SJSA1 (cell line): ENCODE measurements at regions not wholly inside any gene's neighbourhood (a gene's known extent, or its start where the extent isn't known, plus 50 kb on each side); places are given as distances from the start of the nearest gene placed in this dataset.

ENCODE experiments used
- DNase-seq, 2 experiments: peaks; one replicate each; pipeline ENCODE4 v3.0.0-alpha.2; 2015 to 2020; ENCODE audit warnings: low spot score in 2 of 2, low read depth in 1 of 2
- H3K27ac ChIP-seq: fragments of 250-450 bp; sonication (Bioruptor Pico); 2 replicates; pipeline ENCODE4 v1.5.1; 2020; ENCODE audit warnings: mild to moderate bottlenecking, moderate library complexity
- H3K27me3 ChIP-seq: fragments of 250-450 bp; sonication (Bioruptor Pico); replicated peaks from 2 replicates; pipeline ENCODE4 v1.5.1; 2020; ENCODE audit warnings: mild to moderate bottlenecking, moderate library complexity
- H3K36me3 ChIP-seq: fragments of 250-450 bp; sonication (Bioruptor Pico); 2 replicates; pipeline ENCODE4 v1.5.1; 2020; ENCODE audit warnings: mild to moderate bottlenecking
- H3K4me1 ChIP-seq: fragments of 250-450 bp; sonication (Bioruptor Pico); replicated peaks from 2 replicates; pipeline ENCODE4 v1.6.1; 2021; ENCODE audit warnings: mild to moderate bottlenecking
- H3K4me3 ChIP-seq: fragments of 250-450 bp; sonication (Bioruptor Pico); 2 replicates; pipeline ENCODE4 v1.5.1; 2020; ENCODE audit warnings: mild to moderate bottlenecking
- H3K9me3 ChIP-seq: fragments of 250-450 bp; sonication (Bioruptor Pico); replicated peaks from 2 replicates; pipeline ENCODE4 v1.5.1; 2020; ENCODE audit warnings: mild to moderate bottlenecking

- Histone ChIP-seq H3K27me3 (no peaks in the 10 kb centered on the region), H3K4me1 (no peaks in the 10 kb centered on the region), H3K4me3 (no peak overlapping the region), H3K9me3 (no peaks in the 10 kb centered on the region), H3K36me3 (no peaks in the 10 kb centered on the region), H3K27ac (no peak overlapping the region)
- no peak for DNase-seq
These were observed 96.7 kb downstream of the CAVIN4 start for GRCh38 chr9:100674419-100675122.

DNA sequence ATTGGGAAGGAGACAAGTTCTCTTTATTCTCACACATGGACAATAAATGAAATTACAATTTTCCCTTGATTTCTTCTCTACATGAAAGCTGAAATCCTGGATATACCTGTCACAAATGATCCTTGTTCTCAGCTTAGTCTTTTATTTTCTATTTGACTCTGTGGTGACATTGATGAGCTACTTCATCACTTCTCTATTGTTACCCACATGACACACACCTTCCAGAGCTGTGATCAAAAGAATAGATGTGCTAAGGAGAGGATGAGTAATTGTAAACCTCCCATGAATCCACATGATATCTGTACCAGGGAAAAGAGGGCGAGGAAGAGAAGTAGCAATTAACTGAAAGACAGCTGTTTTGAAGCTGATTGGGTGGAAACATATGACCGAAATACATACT, 102.0 kb downstream of the CAVIN4 start:
- H3K27ac ChIP-seq: no peak overlapping the region
- no peaks in the 10 kb centered on the region for H3K36me3 ChIP-seq
- no peak overlapping the region for H3K4me3 ChIP-seq
- no peak for DNase-seq
- H3K27me3 ChIP-seq: no peaks in the 10 kb centered on the region
- no peaks in the 10 kb centered on the region for H3K4me1 ChIP-seq
- no peaks in the 10 kb centered on the region for H3K9me3 ChIP-seq

DNA sequence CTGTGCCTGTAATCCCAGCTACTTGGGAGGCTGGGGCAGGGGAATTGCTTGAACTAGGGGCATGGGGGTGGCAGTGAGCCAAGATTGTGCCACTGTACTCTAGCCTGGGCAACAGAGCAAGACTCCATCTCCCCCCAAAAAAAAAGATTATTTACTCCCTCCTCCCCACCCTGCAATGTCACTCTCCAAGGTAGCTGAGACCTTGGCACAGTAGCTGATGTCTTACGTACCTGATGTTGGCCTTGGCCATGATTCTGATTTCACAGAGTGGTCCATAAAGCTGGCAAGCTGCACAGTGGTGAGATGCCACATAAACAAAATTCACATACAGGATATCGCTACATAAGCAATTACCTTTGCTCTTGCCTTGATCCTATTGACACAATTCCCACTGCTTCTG, 108.5 kb downstream of the CAVIN4 start:
- no peak overlapping the region for H3K27ac ChIP-seq
- no peaks in the 10 kb centered on the region for H3K4me1 ChIP-seq
- no peak for DNase-seq
- H3K36me3 ChIP-seq: no peaks in the 10 kb centered on the region
- no peaks in the 10 kb centered on the region for H3K27me3 ChIP-seq
- no peak overlapping the region for H3K4me3 ChIP-seq
- no peaks in the 10 kb centered on the region for H3K9me3 ChIP-seq

DNA sequence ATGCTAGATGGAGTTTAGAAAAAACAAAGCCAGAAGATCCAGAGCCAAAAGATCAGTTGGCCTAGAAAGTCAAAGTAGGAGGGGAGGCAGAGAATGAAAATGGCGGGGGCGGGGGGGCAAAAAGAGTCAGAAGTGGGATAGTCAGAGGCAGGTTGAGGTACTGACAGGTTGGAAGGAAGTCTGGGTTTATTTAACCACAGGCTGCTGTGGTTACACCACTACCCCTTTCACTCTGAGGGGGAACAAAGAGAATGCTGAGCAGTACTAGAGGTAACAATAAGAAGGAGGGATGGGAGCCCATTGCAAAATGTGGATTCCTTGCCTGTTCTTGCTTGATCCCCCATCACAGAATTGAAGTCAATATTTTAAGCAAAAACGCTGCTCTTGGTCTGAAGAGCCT, 111.8 kb downstream of the CAVIN4 start:
- H3K4me3 ChIP-seq: no peak overlapping the region
- H3K9me3 ChIP-seq: no peaks in the 10 kb centered on the region
- H3K36me3 ChIP-seq: no peaks in the 10 kb centered on the region
- no peaks in the 10 kb centered on the region for H3K27me3 ChIP-seq
- no peak for DNase-seq
- no peak overlapping the region for H3K27ac ChIP-seq
- no peaks in the 10 kb centered on the region for H3K4me1 ChIP-seq

GRCh38 chr9:100690438-100690837, 112.6 kb downstream of the CAVIN4 start:
- Histone ChIP-seq H3K4me1 (no peaks in the 10 kb centered on the region), H3K4me3 (no peak overlapping the region), H3K9me3 (no peaks in the 10 kb centered on the region), H3K27me3 (no peaks in the 10 kb centered on the region), H3K36me3 (no peaks in the 10 kb centered on the region), H3K27ac (no peak overlapping the region)
- DNase-seq: no peak

DNA sequence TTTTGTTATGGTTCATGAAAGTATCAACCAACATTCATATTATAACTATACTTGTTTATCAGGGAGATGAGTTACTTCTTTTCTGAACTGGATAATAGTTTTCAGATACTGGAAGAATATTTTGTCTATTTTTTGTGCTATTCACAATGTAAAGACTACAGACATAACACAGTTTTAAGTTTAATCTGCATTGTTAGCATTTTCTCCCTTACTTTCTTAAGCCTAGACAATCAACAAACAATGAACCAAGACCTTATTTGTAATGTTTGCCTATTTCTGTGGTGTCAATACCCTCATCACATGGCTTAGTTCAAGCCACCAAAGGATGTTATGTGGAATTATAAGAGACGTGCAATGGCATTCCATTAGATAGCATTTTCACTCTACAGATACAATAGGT, 119.5 kb downstream of the CAVIN4 start:
- Histone ChIP-seq H3K4me1 (no peaks in the 10 kb centered on the region), H3K4me3 (no peak overlapping the region)

DNA sequence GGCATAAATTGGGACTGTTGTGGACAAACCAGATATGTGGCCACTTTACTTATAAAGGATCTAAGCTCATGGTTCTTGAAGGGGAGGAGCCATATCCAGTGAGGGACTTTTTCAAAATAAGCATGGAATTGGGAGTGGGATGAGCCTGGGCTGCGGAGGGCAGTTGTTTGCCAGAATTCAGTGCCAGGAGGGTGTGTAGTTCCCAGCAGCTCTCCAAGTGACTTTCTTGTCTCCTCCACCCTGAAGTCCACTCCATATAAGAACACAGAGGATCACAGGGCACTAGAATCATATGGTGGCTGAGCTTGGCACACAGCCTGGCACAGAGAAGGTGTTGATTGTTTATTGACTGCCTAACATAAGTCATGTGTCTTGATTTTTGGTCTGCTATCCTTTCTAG, 121.1 kb downstream of the CAVIN4 start:
- H3K27me3 ChIP-seq: no peaks in the 10 kb centered on the region
- H3K4me1 ChIP-seq: no peaks in the 10 kb centered on the region
- no peak overlapping the region for H3K27ac ChIP-seq
- DNase-seq: no peak
- H3K36me3 ChIP-seq: no peaks in the 10 kb centered on the region
- no peaks in the 10 kb centered on the region for H3K9me3 ChIP-seq
- H3K4me3 ChIP-seq: no peak overlapping the region

More for the DNA sequence above, 119.5 kb downstream of the CAVIN4 start:
- Histone ChIP-seq H3K27ac (no peak overlapping the region), H3K36me3 (no peaks in the 10 kb centered on the region), H3K9me3 (no peaks in the 10 kb centered on the region), H3K27me3 (no peaks in the 10 kb centered on the region)
- no peak for DNase-seq

GRCh38 chr9:100699668-100700067, 121.8 kb downstream of the CAVIN4 start:
- H3K9me3 ChIP-seq: no peaks in the 10 kb centered on the region
- H3K27me3 ChIP-seq: no peaks in the 10 kb centered on the region
- no peak overlapping the region for H3K4me3 ChIP-seq
- H3K36me3 ChIP-seq: no peaks in the 10 kb centered on the region
- H3K4me1 ChIP-seq: no peaks in the 10 kb centered on the region
- DNase-seq: no peak
- no peak overlapping the region for H3K27ac ChIP-seq

GRCh38 chr9:100700689-100701318, 122.9 kb downstream of the CAVIN4 start:
- no peaks in the 10 kb centered on the region for H3K9me3 ChIP-seq
- peak in 1 of 2 experiments; percentile 8 for DNase-seq
- H3K27me3 ChIP-seq: no peaks in the 10 kb centered on the region
- H3K4me3 ChIP-seq: no peak overlapping the region
- H3K27ac ChIP-seq: no peak overlapping the region
- no peaks in the 10 kb centered on the region for H3K36me3 ChIP-seq
- no peaks in the 10 kb centered on the region for H3K4me1 ChIP-seq

GRCh38 chr9:100714372-100715099, 136.7 kb downstream of the CAVIN4 start:
- H3K4me3 ChIP-seq: no peak overlapping the region
- DNase-seq: peak; percentile 33 to 56
- H3K36me3 ChIP-seq: no peaks in the 10 kb centered on the region
- H3K27ac ChIP-seq: no peak overlapping the region
- H3K9me3 ChIP-seq: no peaks in the 10 kb centered on the region
- H3K4me1 ChIP-seq: no peaks in the 10 kb centered on the region
- no peaks in the 10 kb centered on the region; the same call in 1 of the 2 replicates for H3K27me3 ChIP-seq

GRCh38 chr9:100715100-100715380, 137.2 kb downstream of the CAVIN4 start:
- Histone ChIP-seq H3K36me3 (no peaks in the 10 kb centered on the region), H3K9me3 (no peaks in the 10 kb centered on the region), H3K27me3 (no peaks in the 10 kb centered on the region; the same call in 1 of the 2 replicates), H3K4me3 (no peak overlapping the region), H3K27ac (no peak overlapping the region), H3K4me1 (no peaks in the 10 kb centered on the region)
- no peak for DNase-seq

DNA sequence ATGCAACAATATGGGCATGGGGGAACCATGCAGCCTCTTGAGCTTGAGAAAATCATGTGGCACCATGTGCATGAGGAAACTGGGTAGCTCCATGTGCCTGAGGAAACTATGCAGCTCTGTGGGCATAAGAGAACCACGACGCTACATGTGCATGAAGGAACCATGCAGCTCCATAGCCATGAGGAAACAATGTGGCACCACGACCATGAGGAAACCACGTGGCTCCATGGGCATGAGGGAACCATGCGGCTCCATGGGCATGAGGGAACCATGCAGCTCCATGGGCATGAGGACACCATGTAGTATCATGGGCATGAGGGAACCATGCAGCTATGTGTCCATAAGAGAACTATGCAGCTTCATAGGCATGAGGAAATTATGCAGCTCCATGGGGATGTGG, 140.8 kb downstream of the CAVIN4 start:
- no peaks in the 10 kb centered on the region; the same call in 1 of the 2 replicates for H3K27me3 ChIP-seq
- H3K27ac ChIP-seq: no peak overlapping the region
- no peaks in the 10 kb centered on the region for H3K36me3 ChIP-seq
- no peaks in the 10 kb centered on the region for H3K4me1 ChIP-seq
- DNase-seq: no peak
- no peak overlapping the region for H3K4me3 ChIP-seq
- H3K9me3 ChIP-seq: no peaks in the 10 kb centered on the region

- Histone ChIP-seq H3K4me3 (no peak overlapping the region), H3K4me1 (no peaks in the 10 kb centered on the region), H3K36me3 (no peaks in the 10 kb centered on the region), H3K27ac (no peak overlapping the region), H3K9me3 (no peaks in the 10 kb centered on the region), H3K27me3 (no peaks in the 10 kb centered on the region; the same call in 1 of the 2 replicates)
- no peak for DNase-seq
These were observed 143.0 kb downstream of the CAVIN4 start for GRCh38 chr9:100720922-100721321.

DNA sequence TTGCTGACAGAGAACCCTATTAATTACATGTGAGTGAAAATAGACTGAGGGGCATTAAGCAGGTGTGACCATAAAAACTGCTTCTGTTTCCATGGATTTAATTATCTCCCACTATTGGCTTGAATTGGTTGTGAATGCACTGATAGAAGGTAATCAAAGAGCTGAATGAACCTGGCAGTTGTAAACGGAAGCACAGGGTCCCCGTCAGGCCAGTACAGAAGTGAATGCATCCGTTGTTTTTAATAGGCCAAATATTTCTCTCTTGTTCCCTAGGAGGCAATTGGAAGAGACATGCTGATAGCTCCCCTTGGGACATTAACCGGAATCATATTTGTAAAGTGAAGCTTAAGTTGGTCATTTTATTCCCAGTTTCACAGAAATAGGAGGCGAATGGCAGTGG, 147.0 kb downstream of the CAVIN4 start:
- Histone ChIP-seq H3K27ac (no peak overlapping the region), H3K4me3 (no peak overlapping the region), H3K9me3 (no peaks in the 10 kb centered on the region), H3K27me3 (no peaks in the 10 kb centered on the region), H3K36me3 (no peaks in the 10 kb centered on the region), H3K4me1 (no peaks in the 10 kb centered on the region)
- DNase-seq: no peak
